HepG2 (cell line): ENCODE measurements at regions not wholly inside any gene's neighbourhood (a gene's known extent, or its start where the extent isn't known, plus 50 kb on each side); places are given as distances from the start of the nearest gene placed in this dataset.

Experiments
- ATAC-seq: fragments of 200-7000 bp; cut with Tn5 transposase; 3 replicates; pipeline ENCODE4 v1.9.1; 2020; ENCODE audit warnings: mild to moderate bottlenecking, moderate library complexity
- BruUV-seq: library from RNA; stranded (reverse); fragments of 400-500 nt; replicated peaks from 2 replicates; lab custom pipeline; 2021; lab: Mats Ljungman, UMichigan
- CTCF ChIA-PET: fragments of 300-600 bp; formaldehyde crosslinking; extraction: SDS; loops from one replicate; lab custom pipeline; 2021; ENCODE audit warnings: low total read pairs, inconsistent platforms, low intra/inter-chr PET ratio; lab: Yijun Ruan, JAX
- POLR2A ChIA-PET: fragments of 350-600 bp; sonication (Branson Sonifier 250); formaldehyde crosslinking; loops from one replicate; lab custom pipeline; 2020; ENCODE audit warnings: antibody characterized with exemption, inconsistent platforms; lab: Yijun Ruan, JAX
- DNase-seq: peaks from one replicate; pipeline ENCODE4 v3.0.0-alpha.2; 2015; ENCODE audit warnings: low spot score
- FAIRE-seq: peaks from 3 replicates; lab custom pipeline; 2011; peaks lifted over from hg19 to GRCh38; lab: Jason Lieb, UNC
- H2AFZ ChIP-seq: one replicate; pipeline ENCODE4 v1.6.1; 2011; ENCODE audit warnings: low read length, inconsistent platforms
- H3K27ac ChIP-seq: fragments of 300-600 bp; 3 replicates; pipeline ENCODE4 v1.8.0; 2011; ENCODE audit warnings: mixed run types, mild to moderate bottlenecking, mixed read lengths, low read length, inconsistent platforms; ENCODE audit not compliant: insufficient read depth; ENCODE audit errors: extremely low read length
- H3K27me3 ChIP-seq, 2 experiments: fragments of 200-600 bp in 1 of 2; 2 replicates in 1 of 2; 3 replicates in 1 of 2; pipeline versions ENCODE4 v1.6.0 to v1.8.0; 2011; ENCODE audit warnings: low read length in 2 of 2, mild to moderate bottlenecking in 2 of 2, moderate library complexity in 2 of 2, inconsistent platforms in 1 of 2; ENCODE audit not compliant: insufficient read depth in 2 of 2, control insufficient read depth in 1 of 2
- H3K36me3 ChIP-seq, 2 experiments: fragments of 200-600 bp in 1 of 2; replicated peaks in 1 of 2; 2 replicates in 1 of 2; 3 replicates in 1 of 2; pipeline versions ENCODE4 v1.5.1 to v1.8.0; 2011; ENCODE audit warnings: low read length in 2 of 2, inconsistent platforms in 1 of 2; ENCODE audit not compliant: insufficient read depth in 2 of 2, control insufficient read depth in 1 of 2
- H3K4me1 ChIP-seq: 2 replicates; pipeline ENCODE4 v1.5.1; 2012; ENCODE audit warnings: low read length, inconsistent platforms; ENCODE audit not compliant: insufficient read depth
- H3K4me2 ChIP-seq: 2 replicates; pipeline ENCODE4 v1.6.0; 2011; ENCODE audit warnings: low read depth, low read length, inconsistent platforms
- H3K4me3 ChIP-seq, 3 experiments: fragments of 200-600 bp in 1 of 3; sonication (generic), shearing (Covaris generic) in 1 of 3; replicated peaks in 1 of 3; 2 replicates each; pipeline ENCODE4 v1.5.1; 2011 to 2016; ENCODE audit warnings: low read length in 3 of 3, inconsistent platforms in 2 of 3, low read depth in 2 of 3, mild to moderate bottlenecking in 2 of 3, control low read depth in 1 of 3, mixed read lengths in 1 of 3; ENCODE audit not compliant: insufficient read depth in 1 of 3
- H3K79me2 ChIP-seq: one replicate; pipeline ENCODE4 v1.6.1; 2011; ENCODE audit warnings: low read length, inconsistent platforms; ENCODE audit not compliant: insufficient read depth
- H3K9ac ChIP-seq: 2 replicates; pipeline ENCODE4 v1.6.0; 2011; ENCODE audit warnings: mild to moderate bottlenecking, low read depth, low read length, inconsistent platforms; ENCODE audit not compliant: insufficient read depth
- H3K9me3 ChIP-seq: 2 replicates; pipeline ENCODE4 v1.5.1; 2012; ENCODE audit warnings: mild to moderate bottlenecking, low read length
- H4K20me1 ChIP-seq: 2 replicates; pipeline ENCODE4 v1.6.0; 2011; ENCODE audit warnings: inconsistent platforms, mild to moderate bottlenecking, low read length, moderate library complexity; ENCODE audit not compliant: insufficient read depth
- FOSL1 ChIP-seq: sonication (generic); formaldehyde crosslinking; IDR thresholded peaks from 2 replicates; pipeline ENCODE4 v1.9.0; 2021; ENCODE audit warnings: missing genetic modification reagents, borderline replicate concordance
- HMGXB4 ChIP-seq, 2 experiments: sonication (generic) in 1 of 2; formaldehyde crosslinking in 1 of 2; IDR thresholded peaks; 2 replicates each; pipeline versions ENCODE4 v1.4.0 to v1.6.1; 2018 to 2020; ENCODE audit warnings: missing genetic modification reagents in 2 of 2, borderline replicate concordance in 1 of 2, low read depth in 1 of 2, mild to moderate bottlenecking in 1 of 2, missing biosample characterization in 1 of 2
- SCMH1 ChIP-seq: sonication (generic); formaldehyde crosslinking; IDR thresholded peaks from 2 replicates; pipeline ENCODE4 v1.9.0; 2021; ENCODE audit warnings: missing genetic modification reagents, mild to moderate bottlenecking, borderline replicate concordance
- SYNCRIP ChIP-seq: fragments of 200-400 bp; formaldehyde crosslinking; IDR thresholded peaks from 2 replicates; pipeline ENCODE4 v1.6.1; 2018; ENCODE audit warnings: mild to moderate bottlenecking, low read depth, low read length; ENCODE audit not compliant: insufficient read depth
- WGBS: methylation state at CpG from one replicate; pipeline ENCODE4 v1.1.6; 2017; ENCODE audit warnings: low lambda C conversion rate; 5-methylcytosine and 5-hydroxymethylcytosine counted together
- in situ Hi-C: cut with HindIII; loops from 2 replicates; pipeline ENCODE4 v1.10.0; 2017; ENCODE audit warnings: low pct_unique_long_range_greater_than_20kb; ENCODE audit not compliant: extremely low pct_ligation_motif_present
- intact Hi-C: fragments of 100-400 bp; cut with micrococcal nuclease; formaldehyde crosslinking; loops from one replicate; pipeline ENCODE4 v1.10.0; 2022; ENCODE audit not compliant: unreplicated experiment
- TF ChIP-seq, protein P1 (sequence below): IDR thresholded peaks from 2 replicates; pipeline ENCODE4 v1.6.1; 2012; ENCODE audit warnings: inconsistent platforms

DNA sequence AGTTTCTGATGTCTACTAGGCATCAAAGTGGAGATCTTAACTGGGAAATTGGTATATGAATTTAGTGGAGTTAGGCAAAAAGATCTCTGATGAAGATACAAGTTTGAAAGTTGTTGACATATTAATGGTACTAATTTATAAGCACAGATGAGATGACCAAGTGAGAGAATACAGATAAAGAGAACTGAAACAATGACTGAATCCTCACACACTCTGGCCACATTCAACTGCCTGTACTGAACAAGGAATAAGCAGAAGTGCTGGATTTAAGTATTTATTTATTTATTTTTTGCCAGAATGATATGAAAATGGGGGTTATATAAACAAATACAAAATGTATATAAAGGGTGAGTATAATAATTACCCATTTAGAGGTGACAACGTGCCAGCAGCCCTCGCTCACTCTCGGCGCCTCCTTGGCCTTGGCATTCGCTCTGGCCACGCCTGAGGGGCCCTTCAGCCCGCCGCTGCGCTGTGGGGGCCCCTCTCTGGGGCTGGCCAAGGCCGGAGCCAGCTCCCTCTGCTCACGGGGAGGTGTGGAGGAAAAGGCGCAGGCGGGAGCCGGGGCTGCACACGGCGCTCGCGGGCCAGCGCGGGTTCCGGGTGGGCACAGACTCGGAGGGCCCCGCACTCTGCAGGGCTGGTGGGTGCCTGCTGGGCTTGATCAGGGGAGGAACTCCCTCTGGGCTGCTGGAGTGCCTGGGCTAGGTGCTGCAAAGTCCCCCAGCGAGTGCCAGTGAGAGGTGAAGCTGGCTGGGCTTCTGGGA is 1363.9 kb upstream of the CRIM1 start:
- Histone ChIP-seq H3K4me3 (no peak overlapping the region), H4K20me1 (no peaks in the 10 kb centered on the region), H3K9ac (no peak overlapping the region), H2AFZ (no peak overlapping the region), H3K4me2 (no peak overlapping the region), H3K27me3 (no peaks in the 10 kb centered on the region), H3K4me1 (no peaks in the 10 kb centered on the region), H3K9me3 (no peaks in the 10 kb centered on the region; the same call in 1 of the 2 replicates), H3K36me3 (no peaks in the 10 kb centered on the region), H3K27ac (no peak overlapping the region), H3K79me2 (no peaks in the 10 kb centered on the region)
- TF ChIP-seq, protein P1, sequence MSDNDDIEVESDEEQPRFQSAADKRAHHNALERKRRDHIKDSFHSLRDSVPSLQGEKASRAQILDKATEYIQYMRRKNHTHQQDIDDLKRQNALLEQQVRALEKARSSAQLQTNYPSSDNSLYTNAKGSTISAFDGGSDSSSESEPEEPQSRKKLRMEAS, result no peak
- TF ChIP-seq SYNCRIP, result no peak
- no peak for TF ChIP-seq FOSL1 (CRISPR knock-in tag)
- no peak for TF ChIP-seq HMGXB4 (CRISPR knock-in tag; IDR thresholded peaks at IDR 0.05; ENCODE audit: borderline replicate concordance in 1 of 2, low read depth in 1 of 2)
- no peak for TF ChIP-seq SCMH1 (CRISPR knock-in tag)
- ChIA-PET POLR2A (no interaction called here), CTCF (no interaction called here)
- intact Hi-C loops (no loop called here), in situ Hi-C loops (no loop called here)
- no peak for FAIRE-seq
- DNase-seq, result no peak
- BruUV-seq, result no TSS peak
- 54% methylated on average over 24 of the region's 24 CpGs for WGBS
- ATAC-seq, result no peak
